Tibial nerve (tissue), 4 donors: ENCODE measurements at regions not wholly inside any gene's neighbourhood (a gene's known extent, or its start where the extent isn't known, plus 50 kb on each side); places are given as distances from the start of the nearest gene placed in this dataset.

Experiments used
- DNase-seq, 2 donors: peaks; one replicate each; pipeline ENCODE4 v3.0.0-alpha.2; 2019; ENCODE audit warnings: low spot score in 2 of 2
- H3K27ac ChIP-seq, 4 donors: fragments of 200-600 bp; sonication (generic) in 3 of 4; one replicate each; pipeline ENCODE4 v1.5.1; 2017 to 2019; ENCODE audit warnings: mild to moderate bottlenecking in 1 of 4
- H3K27me3 ChIP-seq, 2 donors: fragments of 200-600 bp; sonication (generic) in 1 of 2; one replicate each; pipeline versions ENCODE4 v1.5.1 to v1.6.0; 2017 to 2019
- H3K36me3 ChIP-seq, 3 donors: fragments of 200-600 bp; sonication (generic); one replicate each; pipeline ENCODE4 v1.5.1; 2018 to 2019
- H3K4me1 ChIP-seq, 4 donors: fragments of 200-600 bp; sonication (generic) in 3 of 4; one replicate each; pipeline ENCODE4 v1.5.1; 2017 to 2019
- H3K4me3 ChIP-seq, 4 donors: fragments of 200-600 bp; sonication (generic) in 3 of 4; one replicate each; pipeline ENCODE4 v1.5.1; 2017 to 2019; ENCODE audit warnings: mild to moderate bottlenecking in 1 of 4, moderate library complexity in 1 of 4
- H3K9me3 ChIP-seq, 4 donors: fragments of 200-600 bp; sonication (generic) in 3 of 4; one replicate each; pipeline ENCODE4 v1.5.1; 2017 to 2019
- EP300 ChIP-seq, 2 donors: sonication (generic); formaldehyde crosslinking; IDR thresholded peaks; one replicate each; pipeline ENCODE4 v1.6.1; 2017; ENCODE audit warnings: antibody characterized with exemption in 2 of 2, mild to moderate bottlenecking in 1 of 2
- POLR2A ChIP-seq, 2 donors: fragments of 450-650 bp; IDR thresholded peaks; one replicate each; pipeline ENCODE4 v1.6.1; 2017; ENCODE audit warnings: antibody characterized with exemption in 2 of 2, mild to moderate bottlenecking in 2 of 2, moderate library complexity in 2 of 2
- WGBS, 2 donors: methylation state at CpG; one replicate each; pipeline ENCODE4 v1.1.5; 2018; 5-methylcytosine and 5-hydroxymethylcytosine counted together
- TF ChIP-seq, protein P1 (sequence below), 5 experiments: fragments of 200-600 bp in 3 of 5; fragments of 450-650 bp in 2 of 5; sonication (generic) in 3 of 5; IDR thresholded peaks; one replicate each; pipeline ENCODE4 v1.5.1; 2016 to 2019; ENCODE audit warnings: antibody characterized with exemption in 5 of 5, mild to moderate bottlenecking in 3 of 5, moderate library complexity in 2 of 5

DNA sequence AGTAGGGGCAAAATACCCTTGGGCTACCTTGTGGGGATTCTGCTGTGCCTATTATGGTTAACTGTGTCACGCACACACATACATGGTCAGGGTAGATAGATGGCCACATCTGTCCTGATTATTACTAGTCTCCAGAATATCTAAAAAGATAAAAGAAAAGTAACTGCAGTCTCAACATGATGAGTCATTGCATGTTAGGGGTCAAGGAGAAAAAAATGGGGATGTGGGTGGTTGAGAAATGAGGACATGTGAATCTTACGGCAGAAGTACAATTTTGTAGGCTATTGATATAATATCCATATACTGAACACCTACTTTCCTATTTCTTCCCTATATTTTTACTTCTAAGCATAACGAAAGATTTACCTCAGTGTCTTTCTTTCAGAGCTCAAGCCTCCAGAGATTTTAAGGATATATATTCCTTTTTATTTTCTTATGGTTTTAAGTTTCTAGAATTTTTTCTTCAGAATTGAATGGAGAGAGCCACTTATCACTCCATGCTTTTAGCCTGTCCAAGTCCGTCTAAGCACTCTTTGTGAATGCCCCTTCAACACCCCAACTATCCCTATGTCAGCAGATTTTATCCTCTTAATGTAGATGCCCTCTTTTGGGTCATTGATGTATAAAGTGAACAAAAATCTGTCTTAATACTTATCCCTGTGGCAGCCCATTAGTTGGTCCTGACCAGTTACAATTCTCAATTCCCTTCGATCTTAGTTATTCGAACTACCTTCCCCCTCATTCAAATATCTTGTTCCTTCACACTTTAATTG, 642.2 kb downstream of the IQCM start:
- no peak for DNase-seq
- WGBS, 2 donors: 80 to 84% methylated on average over 6 of the region's 6 CpGs
- Histone ChIP-seq H3K4me3 (no peak overlapping the region), H3K36me3 (no peaks in the 10 kb centered on the region), H3K9me3 (no peaks in the 10 kb centered on the region), H3K27me3 (no peaks in the 10 kb centered on the region), H3K4me1 (no peaks in the 10 kb centered on the region), H3K27ac (no peak overlapping the region)
- TF ChIP-seq POLR2A (IDR thresholded peaks at IDR 0.05) (no peak), EP300 (IDR thresholded peaks at IDR 0.05) (no peak)
- TF ChIP-seq, protein P1, sequence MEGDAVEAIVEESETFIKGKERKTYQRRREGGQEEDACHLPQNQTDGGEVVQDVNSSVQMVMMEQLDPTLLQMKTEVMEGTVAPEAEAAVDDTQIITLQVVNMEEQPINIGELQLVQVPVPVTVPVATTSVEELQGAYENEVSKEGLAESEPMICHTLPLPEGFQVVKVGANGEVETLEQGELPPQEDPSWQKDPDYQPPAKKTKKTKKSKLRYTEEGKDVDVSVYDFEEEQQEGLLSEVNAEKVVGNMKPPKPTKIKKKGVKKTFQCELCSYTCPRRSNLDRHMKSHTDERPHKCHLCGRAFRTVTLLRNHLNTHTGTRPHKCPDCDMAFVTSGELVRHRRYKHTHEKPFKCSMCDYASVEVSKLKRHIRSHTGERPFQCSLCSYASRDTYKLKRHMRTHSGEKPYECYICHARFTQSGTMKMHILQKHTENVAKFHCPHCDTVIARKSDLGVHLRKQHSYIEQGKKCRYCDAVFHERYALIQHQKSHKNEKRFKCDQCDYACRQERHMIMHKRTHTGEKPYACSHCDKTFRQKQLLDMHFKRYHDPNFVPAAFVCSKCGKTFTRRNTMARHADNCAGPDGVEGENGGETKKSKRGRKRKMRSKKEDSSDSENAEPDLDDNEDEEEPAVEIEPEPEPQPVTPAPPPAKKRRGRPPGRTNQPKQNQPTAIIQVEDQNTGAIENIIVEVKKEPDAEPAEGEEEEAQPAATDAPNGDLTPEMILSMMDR (IDR thresholded peaks at IDR 0.05): no peak

DNA sequence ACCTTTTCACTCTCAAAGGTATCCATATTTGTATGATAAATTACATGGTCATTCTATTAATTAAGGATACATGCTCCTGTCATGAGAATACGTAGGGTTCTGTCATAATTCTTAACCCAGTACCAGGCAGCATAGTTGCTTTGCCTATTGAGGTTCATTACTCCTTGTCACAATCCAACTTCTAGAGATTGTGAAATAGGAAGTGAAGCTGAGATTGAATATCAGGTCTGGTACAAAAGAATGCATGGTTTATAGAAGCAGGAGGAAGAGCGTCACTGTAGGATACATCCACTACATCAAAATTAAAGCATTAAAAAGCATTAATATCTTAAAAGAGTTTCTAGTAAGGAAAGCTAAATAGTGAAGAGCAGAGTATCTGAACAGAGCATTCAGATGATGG, 647.0 kb downstream of the IQCM start:
- Histone ChIP-seq H3K27me3 (no peaks in the 10 kb centered on the region), H3K4me3 (no peak overlapping the region), H3K36me3 (no peaks in the 10 kb centered on the region), H3K4me1 (no peaks in the 10 kb centered on the region), H3K27ac (no peak overlapping the region), H3K9me3 (no peaks in the 10 kb centered on the region)
- TF ChIP-seq, protein P1 (IDR thresholded peaks at IDR 0.05): no peak
- DNase-seq: no peak
- WGBS, 2 donors: 90 to 96% methylated on average over 2 of the region's 2 CpGs

- TF ChIP-seq POLR2A (IDR thresholded peaks at IDR 0.05) (no peak), EP300 (IDR thresholded peaks at IDR 0.05) (no peak)
- TF ChIP-seq, protein P1 (IDR thresholded peaks at IDR 0.05): no peak
- no peaks in the 10 kb centered on the region for H3K27me3 ChIP-seq
- no peaks in the 10 kb centered on the region for H3K4me1 ChIP-seq
- WGBS, 2 donors: 63 to 78% methylated on average over 2 of the region's 2 CpGs
- no peak overlapping the region for H3K27ac ChIP-seq
- no peak overlapping the region for H3K4me3 ChIP-seq
- DNase-seq: no peak
- H3K9me3 ChIP-seq: no peaks in the 10 kb centered on the region
- H3K36me3 ChIP-seq: no peaks in the 10 kb centered on the region
Observed at GRCh38 chr4:149166876-149167275, 648.8 kb downstream of the IQCM start.

DNA sequence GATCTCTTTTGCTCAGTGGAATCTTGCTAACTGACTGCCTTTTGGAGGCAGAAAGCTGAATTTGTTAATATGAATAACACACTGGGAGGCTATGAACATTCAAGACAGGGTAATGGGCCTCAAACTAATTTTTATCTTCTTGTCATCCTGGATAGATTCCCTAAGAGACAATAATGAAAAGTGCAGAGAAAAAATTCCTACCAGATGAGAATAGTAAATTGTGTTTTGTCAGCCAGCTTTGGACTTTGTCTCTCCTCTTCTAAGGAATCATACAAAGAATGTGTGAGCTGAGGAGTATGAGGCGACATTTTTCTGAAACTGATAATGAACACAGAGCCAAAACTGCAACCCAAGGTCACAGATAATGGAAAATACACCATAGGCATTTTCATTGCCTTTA, 649.3 kb downstream of the IQCM start:
- TF ChIP-seq, protein P1 (IDR thresholded peaks at IDR 0.05): no peak
- TF ChIP-seq POLR2A (IDR thresholded peaks at IDR 0.05) (no peak), EP300 (IDR thresholded peaks at IDR 0.05) (no peak)
- Histone ChIP-seq H3K27me3 (no peaks in the 10 kb centered on the region), H3K36me3 (no peaks in the 10 kb centered on the region), H3K27ac (no peak overlapping the region), H3K4me3 (no peak overlapping the region), H3K9me3 (no peaks in the 10 kb centered on the region), H3K4me1 (no peaks in the 10 kb centered on the region)
- no peak for DNase-seq
- 77 to 84% methylated on average over 1 of the region's 1 CpG for WGBS, 2 donors

DNA sequence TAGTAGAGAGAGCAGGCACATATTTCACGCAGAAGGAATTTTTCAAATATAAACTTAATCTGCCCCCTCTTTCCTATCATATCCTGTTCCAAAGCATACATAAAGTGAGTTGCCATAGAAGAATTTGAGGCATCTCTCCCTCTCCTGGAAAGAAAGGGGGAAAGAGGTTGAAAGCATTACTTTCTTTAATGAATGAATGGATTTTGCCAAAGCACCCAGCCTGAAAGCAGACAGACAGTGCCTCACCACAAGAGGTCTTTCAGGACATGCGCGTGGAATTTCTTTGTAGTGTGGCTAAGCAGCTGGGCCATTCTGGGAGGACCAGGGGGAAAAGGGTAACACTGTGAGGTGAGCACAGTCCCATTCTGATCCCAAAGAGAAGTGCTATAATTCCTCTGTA, 651.4 kb downstream of the IQCM start:
- Histone ChIP-seq H3K4me1 (no peaks in the 10 kb centered on the region), H3K4me3 (no peak overlapping the region), H3K27ac (no peak overlapping the region), H3K9me3 (no peaks in the 10 kb centered on the region), H3K36me3 (no peaks in the 10 kb centered on the region), H3K27me3 (no peaks in the 10 kb centered on the region)
- DNase-seq: no peak
- no peak for TF ChIP-seq POLR2A (IDR thresholded peaks at IDR 0.05)
- TF ChIP-seq, protein P1 (IDR thresholded peaks at IDR 0.05): no peak
- no peak for TF ChIP-seq EP300 (IDR thresholded peaks at IDR 0.05)
- WGBS, 2 donors: 54 to 65% methylated on average over 3 of the region's 3 CpGs
